Neuron (in vitro differentiated cells): ENCODE measurements at regions not wholly inside any gene's neighbourhood (a gene's known extent, or its start where the extent isn't known, plus 50 kb on each side); places are given as distances from the start of the nearest gene placed in this dataset.

Source experiments
- H2AFZ ChIP-seq: one replicate; pipeline ENCODE4 v1.6.1; 2013; ENCODE audit warnings: low read depth, mild to moderate bottlenecking, inconsistent platforms, low read length, moderate library complexity
- H3K27me3 ChIP-seq: one replicate; pipeline ENCODE4 v1.6.1; 2013; ENCODE audit warnings: low read length; ENCODE audit not compliant: insufficient read depth
- H3K36me3 ChIP-seq: one replicate; pipeline ENCODE4 v1.6.1; 2013; ENCODE audit warnings: low read length; ENCODE audit not compliant: insufficient read depth
- H3K4me1 ChIP-seq: one replicate; pipeline ENCODE4 v1.6.1; 2013; ENCODE audit warnings: low read length; ENCODE audit not compliant: insufficient read depth
- H3K4me3 ChIP-seq: 2 replicates; pipeline ENCODE4 v1.5.1; 2013; ENCODE audit warnings: mild to moderate bottlenecking, low read length, moderate library complexity
- H3K9me3 ChIP-seq: one replicate; pipeline ENCODE4 v1.6.1; 2013; ENCODE audit warnings: low read length

- Histone ChIP-seq H3K4me3 (no peak overlapping the region), H3K9me3 (peaks cover 6% of the 10 kb centered on the region), H2AFZ (no peak overlapping the region), H3K4me1 (peaks cover 5% of the 10 kb centered on the region), H3K27me3 (peaks cover 70% of the 10 kb centered on the region), H3K36me3 (no peaks in the 10 kb centered on the region)
Measured at GRCh38 chr9:90445391-90445790, 197.2 kb downstream of the DIRAS2 start.

- Histone ChIP-seq H3K27me3 (peaks cover 73% of the 10 kb centered on the region), H3K4me3 (no peak overlapping the region), H2AFZ (no peak overlapping the region), H3K36me3 (no peaks in the 10 kb centered on the region), H3K9me3 (peaks cover 6% of the 10 kb centered on the region), H3K4me1 (peaks cover 5% of the 10 kb centered on the region)
Measured at GRCh38 chr9:90446200-90446948, 196.2 kb downstream of the DIRAS2 start.

GRCh38 chr9:90447773-90448172 is 194.9 kb downstream of the DIRAS2 start:
- no peak overlapping the region for H3K4me3 ChIP-seq
- no peak overlapping the region for H2AFZ ChIP-seq
- peaks cover 66% of the 10 kb centered on the region for H3K27me3 ChIP-seq
- no peaks in the 10 kb centered on the region for H3K36me3 ChIP-seq
- peaks cover 5% of the 10 kb centered on the region for H3K4me1 ChIP-seq
- H3K9me3 ChIP-seq: peaks cover 6% of the 10 kb centered on the region

DNA sequence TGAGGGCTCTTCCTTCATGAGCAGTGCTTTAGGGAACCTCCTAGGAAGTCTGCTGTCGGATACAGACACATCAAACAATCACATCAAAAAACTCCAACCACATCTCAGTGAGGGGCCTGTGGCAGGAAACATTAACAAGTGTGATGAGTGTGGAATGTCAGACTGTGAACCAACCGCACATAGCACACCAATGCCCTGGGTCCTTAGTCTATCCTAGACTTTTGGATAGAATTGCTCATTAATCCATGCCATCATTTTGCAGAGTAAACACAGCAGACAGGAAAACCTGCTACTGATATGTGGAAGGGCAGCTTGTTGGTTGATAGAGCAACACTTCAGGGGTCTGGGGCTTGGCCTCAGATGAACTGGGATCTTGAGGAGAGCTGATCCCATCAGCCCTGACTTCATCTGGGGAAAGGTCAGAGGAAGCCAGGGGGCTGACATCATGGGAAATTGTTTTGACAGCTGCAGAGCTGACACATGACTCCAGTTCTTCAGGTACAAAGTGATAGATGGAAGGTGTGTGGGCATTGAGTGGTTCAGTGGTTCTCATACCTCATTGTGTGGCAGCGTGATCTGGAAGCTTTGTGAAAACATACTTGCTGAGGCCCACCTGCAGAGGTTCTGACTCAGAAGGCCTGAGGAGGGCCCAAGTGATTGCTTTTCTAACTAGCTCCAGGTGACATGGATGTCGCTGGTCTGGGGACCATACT is 193.3 kb downstream of the DIRAS2 start:
- Histone ChIP-seq H3K9me3 (peaks cover 5% of the 10 kb centered on the region), H3K4me1 (peaks cover 5% of the 10 kb centered on the region), H2AFZ (no peak overlapping the region), H3K36me3 (no peaks in the 10 kb centered on the region), H3K4me3 (no peak overlapping the region), H3K27me3 (peaks cover 63% of the 10 kb centered on the region)

GRCh38 chr9:90451804-90452203 is 190.8 kb downstream of the DIRAS2 start:
- H3K36me3 ChIP-seq: no peaks in the 10 kb centered on the region
- no peak overlapping the region for H3K4me3 ChIP-seq
- no peaks in the 10 kb centered on the region for H3K4me1 ChIP-seq
- peaks cover 5% of the 10 kb centered on the region for H3K9me3 ChIP-seq
- H2AFZ ChIP-seq: no peak overlapping the region
- peaks cover 51% of the 10 kb centered on the region for H3K27me3 ChIP-seq

- Histone ChIP-seq H3K4me1 (no peaks in the 10 kb centered on the region), H3K9me3 (peaks cover 3% of the 10 kb centered on the region), H3K4me3 (no peak overlapping the region), H3K27me3 (peaks cover 26% of the 10 kb centered on the region), H2AFZ (no peak overlapping the region), H3K36me3 (no peaks in the 10 kb centered on the region)
Measured at GRCh38 chr9:90455316-90455715, 187.3 kb downstream of the DIRAS2 start.

DNA sequence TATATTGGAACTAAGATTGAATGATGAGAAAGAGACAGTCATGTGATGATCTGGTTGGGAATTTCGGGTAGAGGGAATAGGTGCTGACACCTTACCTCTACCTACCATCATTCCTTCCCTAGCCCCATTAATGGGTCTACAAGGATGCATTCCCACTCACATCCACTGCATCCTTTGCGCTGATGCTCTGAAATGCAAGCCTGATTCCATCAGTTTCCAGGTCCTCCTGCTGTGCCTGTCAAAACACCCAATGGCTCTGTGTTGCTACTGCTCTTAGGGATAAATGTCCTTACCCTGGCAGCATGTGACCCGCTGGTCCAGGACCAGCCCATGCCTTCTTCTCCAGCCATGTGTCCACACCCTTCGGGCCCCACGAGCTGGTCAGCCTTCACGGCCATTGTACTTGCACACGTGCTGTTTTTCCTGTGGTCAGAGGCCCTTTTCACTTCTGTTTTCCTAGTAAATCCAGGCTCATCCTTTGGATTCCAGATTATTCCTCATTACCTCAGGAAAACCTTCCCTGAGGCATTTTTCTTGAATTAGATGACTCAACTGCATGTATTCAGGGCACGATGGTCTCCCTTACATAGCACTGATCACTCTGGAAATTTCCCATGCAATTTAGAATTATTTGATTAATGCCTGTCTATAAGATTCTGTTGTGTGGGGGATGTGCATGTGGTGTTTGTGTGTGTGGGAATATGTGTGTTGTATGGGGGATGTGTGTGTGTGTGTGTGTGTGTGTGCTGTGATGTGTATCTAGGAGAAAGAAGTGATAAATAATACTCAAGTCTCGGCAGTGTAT is 185.0 kb downstream of the DIRAS2 start:
- Histone ChIP-seq H3K36me3 (no peaks in the 10 kb centered on the region), H2AFZ (no peak overlapping the region), H3K9me3 (peaks cover 3% of the 10 kb centered on the region), H3K4me1 (no peaks in the 10 kb centered on the region), H3K4me3 (no peak overlapping the region), H3K27me3 (peaks cover 12% of the 10 kb centered on the region)

DNA sequence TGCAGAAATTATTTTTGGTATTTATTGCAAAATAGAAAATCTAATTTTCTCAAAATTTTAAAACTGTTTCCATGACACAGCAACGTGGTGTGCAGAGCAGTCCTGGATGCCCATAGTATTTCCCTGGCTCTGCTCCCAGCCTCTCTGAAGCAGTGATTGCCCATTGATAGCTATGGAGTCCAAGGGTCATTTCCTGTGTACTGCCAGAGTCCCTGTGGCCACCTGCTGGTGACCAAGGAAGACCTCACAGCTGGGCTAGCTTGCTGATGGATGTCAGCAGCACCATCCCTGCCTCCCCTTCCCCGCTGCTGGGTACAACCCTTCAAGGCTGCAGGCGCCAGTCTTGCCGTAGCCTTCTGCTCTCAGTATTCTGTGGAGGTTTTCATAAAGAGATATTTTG is 184.1 kb downstream of the DIRAS2 start:
- Histone ChIP-seq H3K27me3 (peaks cover 6% of the 10 kb centered on the region), H3K36me3 (no peaks in the 10 kb centered on the region), H2AFZ (no peak overlapping the region), H3K4me3 (no peak overlapping the region), H3K4me1 (no peaks in the 10 kb centered on the region), H3K9me3 (peaks cover 2% of the 10 kb centered on the region)

DNA sequence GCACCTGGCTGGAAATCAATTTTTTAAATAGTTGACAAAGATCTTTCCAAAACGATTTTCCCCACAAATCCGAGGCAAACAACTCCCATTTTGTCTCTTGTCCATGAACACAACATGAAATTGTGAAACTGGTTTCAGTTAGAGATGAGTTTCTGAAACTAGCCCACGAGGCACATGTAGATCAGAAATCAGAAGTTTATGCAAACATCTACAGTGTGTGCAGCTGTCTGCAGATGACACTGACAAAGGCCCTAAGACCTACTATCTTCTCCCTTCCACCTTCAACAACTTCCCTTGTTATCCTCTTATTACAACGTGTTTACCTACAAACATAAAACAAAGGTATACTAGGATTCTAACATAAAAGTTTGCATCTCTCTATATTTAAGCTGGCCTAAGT is 183.3 kb downstream of the DIRAS2 start:
- Histone ChIP-seq H3K36me3 (no peaks in the 10 kb centered on the region), H2AFZ (no peak overlapping the region), H3K4me3 (no peak overlapping the region), H3K9me3 (no peaks in the 10 kb centered on the region), H3K4me1 (no peaks in the 10 kb centered on the region), H3K27me3 (peaks cover under 1% of the 10 kb centered on the region)

DNA sequence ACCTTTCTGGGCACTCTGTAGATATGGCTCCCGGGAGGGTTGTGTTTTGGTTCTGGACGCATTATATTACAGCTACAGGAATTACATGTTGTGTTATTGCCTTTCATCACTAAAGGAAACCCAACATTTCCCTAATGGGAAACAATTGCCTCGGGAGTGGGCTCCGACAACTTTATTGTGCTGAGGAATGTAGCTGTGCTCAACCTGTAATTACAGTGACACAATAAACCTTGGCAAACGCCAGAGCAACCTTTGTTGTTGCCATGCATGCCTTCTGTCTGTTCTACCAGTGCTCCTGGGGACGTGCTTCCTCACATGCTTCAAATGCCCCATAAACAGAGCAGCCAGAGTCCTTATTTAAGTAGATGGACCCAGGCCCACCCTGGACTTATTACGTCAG is 182.4 kb downstream of the DIRAS2 start:
- no peak overlapping the region for H2AFZ ChIP-seq
- H3K36me3 ChIP-seq: no peaks in the 10 kb centered on the region
- no peak overlapping the region for H3K4me3 ChIP-seq
- no peaks in the 10 kb centered on the region for H3K4me1 ChIP-seq
- H3K27me3 ChIP-seq: no peaks in the 10 kb centered on the region
- H3K9me3 ChIP-seq: no peaks in the 10 kb centered on the region

DNA sequence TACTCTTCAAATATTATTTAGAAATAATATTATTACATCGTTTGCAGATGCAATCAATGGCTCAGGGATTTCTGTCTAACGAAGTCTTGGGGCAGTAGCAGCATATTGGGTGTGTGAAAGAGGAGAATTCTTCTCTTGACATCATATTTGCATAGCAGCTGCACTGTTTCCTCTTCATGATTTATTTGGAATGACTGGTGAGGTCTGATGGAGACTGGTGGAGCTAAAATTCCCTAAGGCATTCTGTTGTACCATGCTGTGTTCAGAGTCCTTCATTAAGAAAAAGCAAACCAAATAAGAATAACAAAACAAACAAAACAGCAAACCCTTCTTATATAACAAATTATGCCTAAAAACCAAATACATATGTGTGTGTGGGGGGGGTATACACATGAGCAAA is 177.6 kb downstream of the DIRAS2 start:
- H3K27me3 ChIP-seq: no peaks in the 10 kb centered on the region
- no peaks in the 10 kb centered on the region for H3K9me3 ChIP-seq
- H3K4me3 ChIP-seq: no peak overlapping the region

DNA sequence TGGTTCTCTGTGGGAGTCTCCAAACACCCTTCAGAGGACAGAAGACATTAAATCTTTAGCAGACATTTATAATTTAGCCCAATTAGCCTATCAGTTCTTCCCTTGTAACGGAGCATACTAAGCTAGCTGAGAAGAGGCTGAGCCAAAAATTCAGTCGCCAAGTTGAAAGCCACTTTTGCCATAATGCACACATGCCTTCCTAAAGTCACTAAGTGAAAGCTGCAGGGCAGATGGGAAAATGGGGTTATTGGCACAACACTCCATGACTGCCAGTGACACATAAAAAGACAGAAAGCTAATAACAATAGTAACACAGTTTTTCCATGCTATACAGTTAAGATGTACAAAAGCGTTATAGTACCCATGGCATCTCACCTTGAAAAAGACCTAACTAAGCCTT is 176.2 kb downstream of the DIRAS2 start:
- peaks cover 10% of the 10 kb centered on the region for H3K4me1 ChIP-seq
- no peak overlapping the region for H3K4me3 ChIP-seq
- H3K27me3 ChIP-seq: no peaks in the 10 kb centered on the region
- no peaks in the 10 kb centered on the region for H3K36me3 ChIP-seq
- no peaks in the 10 kb centered on the region for H3K9me3 ChIP-seq
- no peak overlapping the region for H2AFZ ChIP-seq

More for the DNA sequence above, 177.6 kb downstream of the DIRAS2 start:
- peaks cover 8% of the 10 kb centered on the region for H3K4me1 ChIP-seq
- no peak overlapping the region for H2AFZ ChIP-seq
- no peaks in the 10 kb centered on the region for H3K36me3 ChIP-seq

- Histone ChIP-seq H3K4me3 (no peak overlapping the region), H3K36me3 (no peaks in the 10 kb centered on the region), H2AFZ (no peak overlapping the region), H3K9me3 (no peaks in the 10 kb centered on the region), H3K27me3 (no peaks in the 10 kb centered on the region), H3K4me1 (peaks cover 10% of the 10 kb centered on the region)
Measured at GRCh38 chr9:90469435-90469834, 173.2 kb downstream of the DIRAS2 start.
